Smooth muscle cell (in vitro differentiated cells): ENCODE measurements at regions not wholly inside any gene's neighbourhood (a gene's known extent, or its start where the extent isn't known, plus 50 kb on each side); places are given as distances from the start of the nearest gene placed in this dataset.

ENCODE experiments used
- DNase-seq: peaks from one replicate; lab custom pipeline; 2025; ENCODE audit not compliant: unreplicated experiment; lab: John Stamatoyannopoulos, UW
- H2AFZ ChIP-seq: fragments of 200-600 bp; sonication (generic); 2 replicates; pipeline ENCODE4 v1.6.0; 2016; ENCODE audit warnings: antibody characterized with exemption, low read depth, mild to moderate bottlenecking
- H3F3A ChIP-seq: fragments of 200-600 bp; sonication (generic); 2 replicates; pipeline ENCODE4 v1.6.0; 2017; ENCODE audit warnings: antibody characterized with exemption, low read depth
- H3K27ac ChIP-seq: fragments of 200-600 bp; sonication (generic); 2 replicates; pipeline ENCODE4 v1.5.1; 2016; ENCODE audit warnings: low read depth, mild to moderate bottlenecking
- H3K27me3 ChIP-seq: fragments of 200-600 bp; sonication (generic); 2 replicates; pipeline ENCODE4 v1.6.1; 2016; ENCODE audit warnings: low read depth, mild to moderate bottlenecking
- H3K36me3 ChIP-seq: fragments of 200-600 bp; sonication (generic); 2 replicates; pipeline ENCODE4 v1.5.1; 2016; ENCODE audit warnings: low read depth
- H3K4me1 ChIP-seq: fragments of 200-600 bp; sonication (generic); 2 replicates; pipeline ENCODE4 v1.5.1; 2016; ENCODE audit warnings: low read depth
- H3K4me2 ChIP-seq: fragments of 200-600 bp; sonication (generic); 2 replicates; pipeline ENCODE4 v1.6.0; 2016; ENCODE audit warnings: mild to moderate bottlenecking
- H3K4me3 ChIP-seq: fragments of 200-600 bp; sonication (generic); 2 replicates; pipeline ENCODE4 v1.5.1; 2016; ENCODE audit warnings: mild to moderate bottlenecking
- H3K79me2 ChIP-seq: fragments of 200-600 bp; sonication (generic); 2 replicates; pipeline ENCODE4 v1.6.0; 2016; ENCODE audit warnings: low read depth, mild to moderate bottlenecking
- H3K9ac ChIP-seq: fragments of 200-600 bp; sonication (generic); 2 replicates; pipeline ENCODE4 v1.6.0; 2016; ENCODE audit warnings: low read depth
- H3K9me3 ChIP-seq: fragments of 200-600 bp; sonication (generic); replicated peaks from 2 replicates; pipeline ENCODE4 v1.5.1; 2016; ENCODE audit warnings: low read depth
- H4K20me1 ChIP-seq: fragments of 200-600 bp; sonication (generic); 2 replicates; pipeline ENCODE4 v1.6.0; 2016; ENCODE audit warnings: low read depth
- CTCF ChIP-seq: fragments of 200-600 bp; sonication (generic); IDR thresholded peaks from 2 replicates; pipeline ENCODE4 v1.5.1; 2017; ENCODE audit warnings: borderline replicate concordance, mild to moderate bottlenecking, antibody characterized with exemption; ENCODE audit not compliant: insufficient read depth, poor library complexity, severe bottlenecking
- WGBS: methylation state at CpG from one replicate; pipeline ENCODE4 v1.1.7; 2016; ENCODE audit warnings: low lambda C conversion rate; 5-methylcytosine and 5-hydroxymethylcytosine counted together

DNA sequence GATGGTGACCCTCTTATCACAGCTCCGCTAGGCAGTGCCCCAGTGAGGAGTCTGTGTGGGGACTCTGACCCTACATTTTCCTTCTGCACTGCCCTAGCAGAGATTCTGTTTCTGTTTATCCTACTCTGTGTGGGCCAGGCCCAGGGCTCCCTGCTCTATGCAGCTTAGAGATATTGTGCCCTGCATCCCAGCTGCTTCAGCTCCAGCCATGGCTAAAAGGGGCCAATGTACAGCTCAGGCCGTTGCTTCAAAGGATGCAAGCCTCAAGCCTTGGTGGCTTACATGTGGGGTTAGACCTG lies 2030.7 kb upstream of the CDH9 start:
- TF ChIP-seq CTCF, result no peak
- Histone ChIP-seq H3K9me3 (no peaks in the 10 kb centered on the region), H4K20me1 (no peaks in the 10 kb centered on the region), H3K4me2 (no peak overlapping the region), H3K4me3 (no peak overlapping the region), H2AFZ (no peak overlapping the region), H3K27ac (no peak overlapping the region), H3K27me3 (no peaks in the 10 kb centered on the region), H3K9ac (no peak overlapping the region), H3K79me2 (no peaks in the 10 kb centered on the region), H3K36me3 (no peaks in the 10 kb centered on the region), H3K4me1 (no peaks in the 10 kb centered on the region), H3F3A (no peaks in the 10 kb centered on the region)
- WGBS, result 97% methylated on average over 2 of the region's 2 CpGs
- DNase-seq, result no peak

DNA sequence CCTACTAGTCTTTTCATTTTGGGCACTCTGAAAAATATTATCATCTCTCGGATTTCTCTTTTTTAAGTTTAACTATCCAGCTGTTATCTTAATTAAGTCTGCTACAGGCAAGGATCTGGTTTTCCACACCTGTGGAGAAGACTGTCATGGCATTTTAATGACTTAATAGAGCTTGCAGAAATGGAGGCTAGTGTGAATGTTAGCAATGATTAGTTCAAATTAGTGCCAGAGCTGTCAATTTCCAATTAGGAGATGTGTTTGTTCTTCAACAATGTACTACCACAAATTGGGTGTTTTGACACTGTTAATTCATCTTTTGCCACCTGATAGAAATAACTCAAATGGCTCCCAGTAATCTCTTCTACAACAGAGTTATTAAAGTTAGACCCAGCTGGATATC lies 2023.0 kb upstream of the CDH9 start:
- no peak for DNase-seq
- H3K79me2 ChIP-seq, result no peaks in the 10 kb centered on the region
- H3F3A ChIP-seq, result no peaks in the 10 kb centered on the region
- no peaks in the 10 kb centered on the region for H4K20me1 ChIP-seq
- no peak overlapping the region for H3K4me2 ChIP-seq
- no peaks in the 10 kb centered on the region for H3K36me3 ChIP-seq
- no peak overlapping the region for H3K27ac ChIP-seq
- H3K27me3 ChIP-seq, result no peaks in the 10 kb centered on the region
- WGBS, result 78% methylated on average over 1 of the region's 1 CpG
- H3K4me3 ChIP-seq, result no peak overlapping the region
- H3K9ac ChIP-seq, result no peak overlapping the region
- no peaks in the 10 kb centered on the region for H3K4me1 ChIP-seq
- no peak for TF ChIP-seq CTCF
- no peaks in the 10 kb centered on the region for H3K9me3 ChIP-seq
- no peak overlapping the region for H2AFZ ChIP-seq

GRCh38 chr5:29054694-29055093 lies 2016.3 kb upstream of the CDH9 start:
- DNase-seq, result no peak
- no peak for TF ChIP-seq CTCF
- Histone ChIP-seq H3K36me3 (no peaks in the 10 kb centered on the region), H3K4me1 (no peaks in the 10 kb centered on the region), H3K27me3 (no peaks in the 10 kb centered on the region), H3K27ac (no peak overlapping the region), H3K4me3 (no peak overlapping the region), H3K4me2 (peak overlapping the region; percentile 15), H3F3A (no peaks in the 10 kb centered on the region), H3K9ac (no peak overlapping the region), H3K9me3 (no peaks in the 10 kb centered on the region), H4K20me1 (no peaks in the 10 kb centered on the region), H3K79me2 (no peaks in the 10 kb centered on the region), H2AFZ (no peak overlapping the region)
- 78% methylated on average over 1 of the region's 1 CpG for WGBS

DNA sequence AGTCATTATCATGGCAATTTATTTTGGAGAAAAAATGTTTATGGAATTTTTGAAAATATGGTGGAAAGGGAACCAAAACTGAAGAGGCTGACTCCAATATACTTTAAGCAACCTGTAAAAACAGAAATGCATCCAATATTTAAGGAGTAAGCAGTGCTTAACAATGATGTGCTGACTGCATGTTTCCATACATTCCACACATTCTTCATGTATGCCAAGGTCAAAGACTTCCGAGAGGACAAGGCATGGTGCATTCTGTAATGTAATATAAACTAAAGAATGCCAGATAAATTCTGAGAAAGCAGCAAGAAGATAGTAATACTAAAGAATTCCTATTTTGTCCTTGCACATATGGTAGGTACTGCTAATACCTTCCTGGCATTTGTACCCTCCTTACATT lies 2015.9 kb upstream of the CDH9 start:
- no peak for TF ChIP-seq CTCF
- no peaks in the 10 kb centered on the region for H3K4me1 ChIP-seq
- no peak overlapping the region for H3K9ac ChIP-seq
- DNase-seq, result no peak
- no peaks in the 10 kb centered on the region for H3K27me3 ChIP-seq
- H3F3A ChIP-seq, result no peaks in the 10 kb centered on the region
- WGBS, result 30% methylated on average over 1 of the region's 1 CpG
- H4K20me1 ChIP-seq, result no peaks in the 10 kb centered on the region
- peak overlapping the region; percentile 15 for H3K4me2 ChIP-seq
- no peak overlapping the region for H3K27ac ChIP-seq
- H3K79me2 ChIP-seq, result no peaks in the 10 kb centered on the region
- H3K9me3 ChIP-seq, result no peaks in the 10 kb centered on the region
- no peaks in the 10 kb centered on the region for H3K36me3 ChIP-seq
- H2AFZ ChIP-seq, result no peak overlapping the region
- H3K4me3 ChIP-seq, result no peak overlapping the region
